HG03060 (cell line): ENCODE measurements at regions not wholly inside any gene's neighbourhood (a gene's known extent, or its start where the extent isn't known, plus 50 kb on each side); places are given as distances from the start of the nearest gene placed in this dataset.

Experiments
- ATAC-seq: cut with Tn5 transposase; IDR thresholded peaks from one replicate; pipeline ENCODE4 v1.9.1; 2021; ENCODE audit warnings: low read depth, moderate number of reproducible peaks; ENCODE audit not compliant: unreplicated experiment

DNA sequence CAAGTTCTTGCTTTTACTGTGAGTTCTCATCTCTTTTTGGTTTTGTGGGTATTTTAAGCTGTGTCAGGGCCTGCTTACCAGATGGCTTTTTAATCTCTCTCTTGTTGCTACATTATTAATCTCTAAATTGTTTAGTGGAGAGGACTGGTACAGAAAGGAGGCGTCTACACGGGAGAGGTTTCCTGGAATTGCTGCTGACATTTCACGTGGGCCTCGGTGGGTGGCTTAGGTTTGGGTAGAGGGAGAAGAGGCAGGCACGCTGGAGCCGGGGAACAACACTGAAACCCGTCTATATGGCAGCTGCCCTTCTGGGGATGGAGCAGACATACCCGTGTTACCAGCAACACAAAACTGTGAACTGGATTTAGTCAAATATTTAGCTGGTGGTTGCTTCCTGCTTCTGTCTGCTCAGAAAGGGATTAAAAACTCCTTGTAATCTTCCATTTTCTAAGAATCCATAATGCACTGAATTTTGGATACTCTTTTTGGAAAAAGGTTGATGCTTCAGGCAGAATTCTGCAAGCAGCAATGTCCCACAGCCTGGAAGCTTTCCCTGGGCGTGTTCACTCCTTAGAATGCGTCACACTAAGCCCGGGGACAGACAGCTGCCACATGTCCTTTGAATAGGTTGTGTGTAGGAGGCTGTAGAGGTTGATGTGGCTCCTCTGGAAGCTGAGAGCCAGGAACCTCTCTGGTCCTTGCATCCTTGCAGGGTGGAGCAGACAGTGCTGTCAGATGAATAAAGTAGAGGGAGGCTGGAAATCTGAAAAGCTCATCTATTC is 199.8 kb upstream of the GATB start:
- no peak for ATAC-seq

DNA sequence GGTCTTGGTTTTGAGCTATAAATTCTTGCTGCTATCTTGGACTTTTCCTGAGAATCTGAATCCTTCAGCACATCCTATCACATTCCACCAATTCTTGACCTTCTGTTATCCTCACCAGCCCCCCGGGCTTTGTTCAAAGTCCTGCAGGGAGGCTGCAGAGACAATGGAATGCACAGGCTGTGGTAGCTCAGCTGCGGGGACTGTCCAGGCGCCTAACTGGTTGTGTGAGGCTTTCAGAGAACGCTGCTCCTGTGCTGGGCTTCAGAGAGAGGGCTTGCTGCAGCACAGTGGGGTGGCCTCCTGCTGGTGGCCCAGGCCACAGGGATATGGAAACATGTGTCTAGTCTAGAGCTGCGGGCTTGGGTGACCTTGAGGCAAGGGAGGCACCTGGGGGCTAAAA is 196.3 kb upstream of the GATB start:
- no peak for ATAC-seq

DNA sequence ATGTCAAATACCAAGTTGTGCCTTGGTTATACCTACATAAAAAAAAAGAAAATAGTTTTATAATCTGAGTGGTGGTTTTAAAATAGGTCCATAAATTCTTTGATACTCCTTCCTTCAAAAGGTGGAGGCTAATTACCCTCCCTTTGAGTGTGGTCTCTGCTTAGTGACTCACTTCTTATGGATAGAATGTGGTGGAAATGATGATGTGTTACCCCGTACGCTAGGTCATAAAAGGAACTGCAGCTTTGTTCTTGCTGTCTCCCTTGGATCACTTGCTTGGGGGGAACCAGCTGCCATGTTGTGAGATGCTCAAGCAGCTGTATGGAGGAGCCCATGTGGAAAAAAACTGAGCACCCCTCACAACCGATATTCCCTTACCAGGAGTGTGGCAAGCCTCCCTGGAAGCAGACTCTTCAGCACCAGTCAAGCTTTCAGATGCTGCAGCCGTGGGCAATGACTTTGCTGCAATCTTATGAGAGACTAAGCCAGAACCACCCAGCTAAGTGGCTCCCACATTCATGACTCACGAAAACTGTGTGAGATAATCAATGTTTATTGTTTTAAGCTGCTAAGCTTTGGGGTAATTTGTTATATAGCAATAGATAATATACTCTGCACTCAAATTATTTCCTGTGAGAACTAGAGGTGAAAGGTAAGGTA is 195.0 kb upstream of the GATB start:
- ATAC-seq, result no peak

DNA sequence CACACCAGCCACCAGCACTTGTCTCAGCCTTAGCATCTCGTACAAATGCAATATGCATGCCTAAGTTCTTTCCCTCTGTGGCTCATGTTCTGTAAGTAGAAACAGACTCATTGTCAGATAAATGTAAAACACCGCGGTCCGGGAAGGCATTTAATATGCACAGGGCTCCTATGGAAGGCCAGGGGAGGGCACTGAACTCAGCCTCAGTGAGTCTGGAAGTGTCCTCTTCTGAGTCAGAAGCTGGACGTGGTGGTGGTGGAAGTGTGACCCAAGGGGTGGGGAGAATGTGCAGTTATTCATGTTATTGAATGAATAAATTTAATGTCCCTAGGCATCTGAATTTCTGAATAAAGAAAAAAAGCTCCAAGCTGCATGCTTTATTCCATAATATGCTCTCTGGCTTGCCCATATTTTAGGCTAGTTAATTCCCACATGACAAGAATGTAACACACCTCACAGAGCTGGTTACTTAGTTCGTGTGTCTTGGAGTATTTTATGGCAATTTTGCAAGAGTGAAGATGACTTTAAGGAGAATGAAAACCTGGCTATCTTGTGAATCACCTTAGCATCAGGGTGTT is 193.1 kb upstream of the GATB start:
- ATAC-seq, result no peak

DNA sequence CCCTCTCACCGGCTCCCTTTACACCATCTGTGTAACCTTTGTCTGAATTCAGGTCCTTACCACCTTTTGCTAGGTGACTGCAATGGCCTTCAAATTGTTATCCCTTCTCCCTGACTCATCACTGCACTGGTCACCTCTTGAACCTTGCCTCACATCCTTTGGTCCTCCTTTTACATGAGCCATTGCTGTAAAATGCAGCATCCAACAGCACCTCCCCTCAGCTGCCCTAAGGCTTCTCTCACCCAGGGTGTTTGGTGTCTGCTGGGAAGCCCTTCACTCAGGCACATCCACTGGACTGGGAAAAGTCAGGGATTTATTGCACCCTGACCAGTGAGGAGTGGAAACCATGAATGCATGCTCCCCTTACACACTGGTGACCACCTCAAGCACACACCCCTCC is 192.5 kb upstream of the GATB start:
- no peak for ATAC-seq

DNA sequence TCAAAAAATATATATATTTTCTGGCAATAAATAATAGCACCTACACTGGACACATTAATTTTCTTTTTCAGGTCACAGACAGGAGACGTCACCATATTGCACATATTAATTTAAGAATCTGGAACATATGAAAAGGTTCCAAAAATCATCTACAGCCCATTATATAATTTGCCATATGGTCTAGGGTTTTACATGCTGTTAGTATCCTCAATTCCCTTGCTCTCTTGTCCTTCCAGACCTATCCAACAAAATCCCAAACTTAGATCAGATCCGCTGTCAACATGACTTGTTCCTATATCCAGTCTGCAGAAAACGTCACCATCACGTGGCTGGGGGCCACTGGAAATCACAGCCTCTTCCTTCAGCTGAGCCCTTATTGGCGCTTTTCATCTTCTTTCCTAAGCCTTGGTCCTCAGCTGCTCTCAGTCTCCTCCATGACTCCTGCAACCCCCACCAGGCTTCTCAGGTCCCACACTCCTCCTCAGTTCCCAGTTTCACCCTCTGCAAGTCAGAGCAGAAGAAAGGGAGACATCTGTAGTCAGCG is 192.0 kb upstream of the GATB start:
- no peak for ATAC-seq

DNA sequence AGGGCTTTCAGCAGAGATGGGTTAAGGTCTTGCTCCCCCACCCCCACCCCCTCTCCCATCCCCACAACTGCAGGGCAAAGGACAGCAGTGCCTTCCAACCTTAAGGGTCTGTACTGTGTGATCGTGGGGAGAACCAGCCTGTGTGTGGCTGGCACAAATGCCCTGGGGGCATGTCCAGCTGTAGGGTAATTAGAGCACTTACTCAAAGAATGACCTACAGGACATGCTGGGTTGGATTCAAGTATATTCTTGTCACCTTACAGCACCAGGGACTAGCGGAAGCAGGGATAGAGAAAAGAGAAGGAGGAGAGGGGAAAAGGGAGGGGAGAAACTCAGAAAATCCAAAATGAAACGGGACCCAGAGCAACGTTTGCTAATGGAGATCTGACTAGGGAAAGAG is 191.3 kb upstream of the GATB start:
- ATAC-seq, result no peak

DNA sequence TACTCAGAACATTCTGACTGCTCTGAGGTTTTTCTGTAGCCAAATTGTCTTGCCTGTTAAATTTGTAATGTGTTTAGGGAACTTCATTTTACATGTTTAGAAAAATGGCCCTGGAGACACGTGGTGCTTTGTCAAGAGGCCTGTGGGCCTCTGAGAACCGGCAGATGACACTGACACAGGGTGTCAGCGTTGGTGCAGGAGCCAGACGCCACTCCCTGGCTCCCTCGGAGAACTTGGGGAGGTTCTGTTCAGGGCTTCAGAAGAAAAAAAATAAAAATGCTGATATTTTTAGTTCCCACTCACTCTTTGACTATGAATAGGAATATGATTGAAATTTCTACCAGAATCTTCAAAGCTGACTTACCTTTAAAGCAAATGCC is 190.9 kb upstream of the GATB start:
- ATAC-seq, result no peak

DNA sequence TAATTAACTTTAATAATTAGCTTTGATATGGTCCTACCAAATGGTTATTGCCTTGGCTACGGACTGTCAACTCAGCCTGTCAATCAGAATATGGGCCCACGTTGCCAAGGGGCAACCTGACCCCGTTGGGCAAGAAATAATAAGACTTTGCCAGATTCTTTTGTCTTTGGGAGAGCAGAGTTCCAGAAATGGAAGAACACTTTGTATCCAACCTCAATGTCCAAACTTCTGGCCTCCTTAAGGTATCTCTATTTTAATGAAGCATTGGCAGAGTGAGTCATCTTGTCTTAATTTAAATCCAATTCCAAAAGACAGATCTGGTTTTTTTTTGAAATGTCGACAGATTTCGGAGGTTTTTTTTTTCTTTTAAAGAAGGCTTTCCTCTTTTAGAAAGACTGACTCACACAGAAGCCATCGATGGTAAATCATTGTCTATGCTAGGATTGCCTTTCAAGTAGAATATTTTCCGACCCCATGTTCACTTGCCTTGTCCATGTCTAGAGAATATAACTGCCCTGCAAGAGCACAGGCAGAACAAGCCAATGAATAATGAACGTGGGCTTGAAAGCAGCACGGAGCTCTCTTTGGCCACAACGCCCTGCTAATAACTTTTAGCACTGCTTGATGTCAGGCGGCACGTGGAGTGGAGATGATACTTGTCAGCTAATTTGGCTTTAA is 190.3 kb upstream of the GATB start:
- ATAC-seq, result no peak

DNA sequence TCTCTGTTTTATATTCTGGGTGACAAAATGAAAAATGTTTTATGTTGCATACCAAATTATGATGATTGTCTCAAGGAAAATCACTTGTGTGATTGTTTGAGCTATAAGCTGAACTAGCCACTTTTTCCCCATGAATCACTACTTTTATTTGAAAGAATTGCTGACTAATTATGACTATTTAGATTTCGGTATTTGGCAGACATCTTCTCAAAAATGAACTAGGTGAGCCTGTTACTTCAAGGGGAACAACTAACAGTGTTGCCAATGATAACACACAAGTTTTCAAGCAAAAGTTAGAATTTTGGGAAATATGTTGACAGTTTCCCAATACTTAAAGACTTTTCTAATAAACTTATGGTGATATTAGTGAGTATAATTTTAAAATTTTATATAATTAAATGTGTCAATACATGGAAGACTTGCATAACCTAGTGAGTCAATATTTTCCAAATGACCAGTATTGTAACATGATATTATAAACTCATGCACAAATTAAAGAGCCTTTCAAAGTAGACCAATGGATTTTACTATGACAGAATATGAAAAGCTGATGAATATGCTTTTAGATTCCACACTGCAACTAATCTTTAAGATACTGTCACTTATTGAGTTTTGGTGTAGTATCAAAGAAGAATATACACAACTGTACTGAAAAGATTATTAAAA is 187.7 kb upstream of the GATB start:
- ATAC-seq, result no peak

DNA sequence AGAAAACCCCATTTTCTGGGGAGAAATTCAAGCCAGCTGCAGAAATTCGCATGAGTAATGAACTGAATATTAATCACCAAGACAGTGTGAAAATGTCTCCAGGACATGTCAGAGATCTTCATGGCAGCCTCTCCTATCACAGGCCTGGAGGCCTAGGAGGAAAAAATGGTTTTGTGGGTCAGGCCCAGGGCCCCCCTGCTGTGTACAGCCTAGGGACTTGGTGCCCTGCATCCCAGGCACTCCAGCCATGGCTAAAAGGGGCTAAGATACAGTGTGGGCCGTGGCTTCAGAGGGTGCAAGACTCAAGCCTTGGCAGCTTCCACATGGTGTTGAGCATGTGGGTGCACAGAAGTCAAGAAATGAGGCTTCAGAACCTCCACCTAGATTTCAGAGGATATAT is 185.9 kb upstream of the GATB start:
- ATAC-seq, result no peak

DNA sequence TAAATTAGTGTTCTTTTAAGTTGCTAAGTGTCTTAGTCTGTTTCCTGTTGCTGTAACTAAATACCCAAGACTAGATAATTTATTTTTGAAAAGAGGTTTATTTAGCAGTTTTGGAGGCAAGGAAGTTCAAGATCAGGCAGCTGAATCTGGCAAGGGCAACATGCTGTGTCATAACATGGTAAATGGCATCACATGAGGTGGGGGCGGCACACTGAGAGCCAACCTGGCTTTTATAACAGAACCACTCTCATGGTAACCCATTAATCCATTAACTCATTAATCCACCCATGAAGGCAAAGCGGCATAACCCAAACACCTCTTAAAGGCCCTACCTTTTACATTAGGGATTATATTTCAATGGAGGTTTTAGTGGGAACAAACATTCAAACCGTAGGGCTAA is 182.2 kb upstream of the GATB start:
- ATAC-seq, result no peak

DNA sequence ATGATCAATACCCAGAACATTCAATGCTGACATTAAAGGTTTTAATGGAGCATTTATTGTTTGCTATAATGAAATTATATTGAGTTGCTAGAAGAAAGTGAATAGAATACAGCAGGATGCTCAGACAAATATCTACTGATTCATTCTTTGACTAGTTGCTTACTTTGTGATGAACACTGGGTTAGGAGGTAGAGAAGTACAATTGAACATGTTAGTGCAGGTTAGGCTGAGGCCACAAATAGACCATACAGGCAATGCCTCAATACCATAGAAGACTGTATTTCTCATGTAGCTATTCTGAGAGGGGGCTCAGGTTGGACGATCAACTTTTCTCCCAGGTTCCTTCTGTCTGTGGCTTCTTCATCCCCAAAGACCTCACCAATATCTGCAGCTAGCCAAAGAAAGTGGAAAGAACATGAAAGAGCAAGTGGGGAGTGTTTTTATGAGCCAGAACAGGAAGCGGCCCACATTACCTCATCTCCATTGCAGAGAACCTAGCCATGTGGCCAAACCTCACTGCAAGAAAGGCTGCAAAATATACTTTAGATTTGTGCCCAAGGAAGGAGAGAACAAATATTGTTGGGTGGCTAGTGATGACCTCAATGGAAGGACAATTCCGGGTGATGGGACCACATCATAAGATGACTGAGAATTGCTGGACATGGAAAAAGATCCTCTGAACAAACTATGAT is 180.3 kb upstream of the GATB start:
- no peak for ATAC-seq

DNA sequence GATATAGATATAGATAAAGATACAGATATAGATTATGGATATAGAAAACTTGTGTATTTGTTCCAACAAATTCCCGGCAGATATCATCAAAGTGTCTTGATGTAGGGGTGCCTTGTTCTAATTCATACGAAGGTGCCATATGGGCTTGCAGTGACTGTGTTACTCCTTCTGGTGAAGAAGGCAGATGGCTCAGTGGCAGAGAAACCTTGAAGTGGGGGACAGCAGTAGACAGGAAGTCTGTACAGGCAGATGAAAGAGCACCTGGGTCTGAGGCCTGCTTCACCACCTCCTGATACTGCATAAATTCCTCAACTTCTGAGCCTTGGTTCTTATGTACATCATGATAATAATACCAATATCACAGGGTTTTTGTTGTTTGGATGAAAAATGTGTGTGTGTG is 179.5 kb upstream of the GATB start:
- no peak for ATAC-seq

DNA sequence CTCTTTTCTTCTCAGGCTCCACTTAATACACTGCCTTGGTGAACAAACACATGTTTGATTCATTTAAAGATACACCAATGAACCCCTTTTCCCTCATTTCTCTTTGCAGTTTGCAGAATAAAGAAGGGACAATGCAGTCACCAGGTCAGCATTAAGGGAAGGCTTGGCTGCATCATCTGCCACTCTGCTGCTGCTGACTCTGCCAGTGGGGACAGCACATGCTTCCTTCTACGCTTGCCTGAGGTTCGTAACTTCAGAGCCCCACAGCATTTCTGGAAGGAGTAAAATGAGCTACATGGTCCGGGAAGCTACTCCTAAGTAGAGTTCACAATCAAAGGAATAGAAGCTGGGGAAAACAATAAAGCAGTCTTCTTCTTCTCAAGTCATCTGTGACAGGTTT is 178.9 kb upstream of the GATB start:
- no peak for ATAC-seq

DNA sequence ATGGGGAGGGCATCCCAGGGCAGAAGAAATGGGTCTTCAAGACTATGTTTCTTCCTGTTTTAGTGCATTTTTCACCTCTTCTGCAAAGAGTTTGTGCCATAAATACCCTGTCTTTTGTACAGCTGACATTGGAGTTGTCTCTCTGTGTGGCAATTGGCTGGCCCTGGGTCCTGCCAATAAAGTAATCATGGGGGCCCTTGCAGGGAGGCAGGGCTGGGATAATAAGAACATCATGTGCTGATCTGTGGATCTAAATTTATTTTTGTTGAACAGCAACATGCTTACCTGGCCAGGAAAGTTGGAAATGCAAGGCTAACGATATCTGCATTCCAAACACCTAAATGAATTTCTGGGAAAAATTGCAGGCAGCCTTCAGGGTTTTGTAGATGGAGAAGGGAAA is 174.6 kb upstream of the GATB start:
- ATAC-seq, result no peak

DNA sequence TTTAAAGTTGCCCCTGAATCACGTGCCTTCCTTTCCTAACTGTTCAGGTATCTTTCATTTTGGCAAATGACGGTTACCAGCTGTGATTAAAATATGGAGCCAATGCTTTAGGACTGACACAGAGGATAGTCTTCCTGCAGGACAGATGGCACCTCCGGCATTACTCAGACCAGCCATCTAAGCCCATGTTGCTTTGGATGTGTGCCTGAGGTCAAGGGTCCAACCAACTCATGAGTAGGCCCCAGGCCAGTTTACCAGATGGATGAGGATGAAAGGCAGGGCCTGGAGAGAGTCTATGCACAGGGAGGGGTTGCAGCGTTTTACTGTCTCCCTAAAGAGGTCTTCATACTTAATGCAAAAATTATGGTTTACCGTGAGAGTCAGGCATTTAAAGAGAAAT is 174.0 kb upstream of the GATB start:
- ATAC-seq, result no peak

DNA sequence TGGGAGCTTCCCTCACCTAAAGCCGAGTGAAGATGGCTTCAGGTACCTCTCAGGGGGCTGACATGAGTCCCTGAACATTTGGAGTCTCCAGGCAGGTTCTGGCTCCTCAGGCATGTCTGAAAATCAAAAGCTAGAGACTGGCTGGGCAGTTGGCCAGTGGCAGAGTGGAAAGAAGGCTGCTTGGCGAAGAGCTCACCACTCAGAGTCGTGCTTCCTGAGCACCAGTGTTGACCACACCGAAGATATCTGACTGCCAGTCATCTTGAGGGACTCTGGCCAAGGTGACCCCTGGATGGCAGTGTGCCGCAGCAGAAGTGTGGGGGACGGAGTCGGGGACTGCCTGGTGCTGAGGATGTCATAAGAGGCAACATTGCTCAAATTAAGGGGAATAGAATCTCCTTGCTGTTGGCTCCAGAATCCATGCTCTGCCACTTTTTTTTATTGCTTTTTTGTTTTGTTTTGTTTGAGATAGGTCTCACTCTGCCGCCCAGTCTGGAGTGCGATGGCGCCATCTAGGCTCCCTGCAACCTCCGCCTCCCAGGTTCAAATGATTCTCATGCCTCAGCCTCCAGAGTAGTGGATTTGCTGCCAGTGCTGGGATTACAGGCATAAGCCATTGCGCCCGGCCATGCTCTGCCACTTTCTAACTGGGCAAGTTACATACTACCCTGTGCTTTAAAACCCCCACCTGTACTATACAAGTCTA is 172.5 kb upstream of the GATB start:
- no peak for ATAC-seq

DNA sequence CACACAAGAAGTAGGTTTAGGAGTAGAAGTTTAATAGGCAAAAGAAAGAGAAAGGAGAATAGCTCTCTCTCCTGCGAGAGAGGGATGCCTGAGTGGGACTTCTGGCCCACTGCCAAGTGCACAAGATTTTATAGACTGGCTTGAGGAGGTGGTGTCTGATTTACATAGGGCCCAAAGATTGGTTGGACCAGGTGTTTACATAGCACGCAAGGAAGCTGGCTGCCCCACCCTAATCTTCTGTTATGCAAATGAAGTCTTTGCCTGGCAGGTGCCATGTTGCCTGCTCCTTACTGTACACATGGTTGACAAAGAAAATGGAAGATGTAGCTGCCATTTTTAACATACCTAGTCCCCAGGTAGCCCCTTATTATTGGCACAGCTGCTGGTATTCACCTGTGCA is 170.8 kb upstream of the GATB start:
- ATAC-seq, result no peak

DNA sequence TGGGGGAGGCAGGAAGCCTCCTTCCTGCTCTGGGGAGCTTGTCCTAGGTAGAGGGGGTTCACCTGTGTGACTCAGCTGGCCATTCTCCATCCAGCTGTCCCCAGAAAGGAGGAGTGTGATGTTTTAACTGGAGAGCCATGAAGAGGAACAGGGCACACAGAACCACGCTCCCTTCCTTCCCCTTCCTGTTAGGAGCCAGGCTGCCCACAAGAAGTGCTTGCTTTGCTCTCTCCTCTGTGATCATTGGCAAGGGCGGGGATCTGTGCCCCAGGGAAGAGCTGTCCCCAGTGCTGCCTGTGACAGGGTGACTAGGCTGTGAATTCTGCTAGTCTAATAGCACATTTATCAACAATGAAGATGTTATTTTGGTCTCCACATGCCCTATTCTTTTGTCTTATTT is 169.6 kb upstream of the GATB start:
- no peak for ATAC-seq
